Right cardiac atrium (tissue), 5 donors: ENCODE measurements at regions not wholly inside any gene's neighbourhood (a gene's known extent, or its start where the extent isn't known, plus 50 kb on each side); places are given as distances from the start of the nearest gene placed in this dataset.
"Not testable (repeated sequence)": the region's sequence is repeated elsewhere in the genome, so short reads cannot be mapped to it uniquely, and the experiment has no call there.

Source experiments
- ATAC-seq, 2 donors: fragments of 200-7000 bp; cut with Tn5 transposase; one replicate each; pipeline versions ENCODE4 v1.8.0 to v1.9.1; 2020; ENCODE audit warnings: moderate library complexity in 2 of 2, mild to moderate bottlenecking in 1 of 2
- DNase-seq, 3 donors: peaks; one replicate each; pipeline ENCODE4 v3.0.0-alpha.2; 2020
- H3K27ac ChIP-seq: one replicate; pipeline ENCODE4 v1.5.1; 2013; ENCODE audit warnings: mild to moderate bottlenecking, low read length, control low read depth, moderate library complexity
- H3K27me3 ChIP-seq: one replicate; pipeline ENCODE4 v1.6.1; 2013; ENCODE audit not compliant: control insufficient read depth, insufficient read depth
- H3K4me1 ChIP-seq: one replicate; pipeline ENCODE4 v1.6.1; 2013; ENCODE audit warnings: low read length; ENCODE audit not compliant: control insufficient read depth, insufficient read depth
- H3K4me3 ChIP-seq: one replicate; pipeline ENCODE4 v1.5.1; 2013; ENCODE audit warnings: low read length, control low read depth
- H3K9me3 ChIP-seq: one replicate; pipeline ENCODE4 v1.6.1; 2013; ENCODE audit warnings: low read length; ENCODE audit not compliant: control insufficient read depth
- WGBS: extraction: QIAGEN DNeasy Blood & Tissue Kit; methylation state at CpG from one replicate; pipeline ENCODE4 v1.1.7; 2013; 5-methylcytosine and 5-hydroxymethylcytosine counted together
- intact Hi-C, 4 donors: fragments of 100-400 bp; cut with DNase I; formaldehyde crosslinking; loops; one replicate each; pipeline versions ENCODE4 v1.11.0 to v1.14.0; 2022 to 2023
- donor health status: healthy with polysubstance abuse.
- donor health status: DM: no; HTN: yes; CAD: no.
- donor health status: DM: no; HTN: no; CAD: no.
- donor health status: DM: no; HTN: yes; CAD: no; lungs with severe emphysema.
- donor health status: DM: yes; HTN: yes; CAD: no.

- Histone ChIP-seq H3K27ac (no peak overlapping the region), H3K4me1 (peaks cover 1% of the 10 kb centered on the region), H3K4me3 (no peak overlapping the region), H3K27me3 (no peaks in the 10 kb centered on the region), H3K9me3 (no peaks in the 10 kb centered on the region)
- no peak for DNase-seq
- intact Hi-C loops, result no loop called here
- no peak for ATAC-seq
Measured at GRCh38 chr18:30451981-30452380, 590.6 kb downstream of the DSC3 start.

- H3K4me1 ChIP-seq, result peaks cover 1% of the 10 kb centered on the region
- H3K4me3 ChIP-seq, result no peak overlapping the region
- intact Hi-C loops, result no loop called here
- ATAC-seq (no peak), DNase-seq (no peak)
- H3K27ac ChIP-seq, result no peak overlapping the region
- H3K9me3 ChIP-seq, result no peaks in the 10 kb centered on the region
- no peaks in the 10 kb centered on the region for H3K27me3 ChIP-seq
- WGBS, result 81% methylated on average over 2 of the region's 2 CpGs
Measured at GRCh38 chr18:30450927-30451326, 591.6 kb downstream of the DSC3 start.

- Histone ChIP-seq H3K4me3 (no peak overlapping the region), H3K9me3 (no peaks in the 10 kb centered on the region), H3K4me1 (peaks cover 1% of the 10 kb centered on the region), H3K27ac (no peak overlapping the region), H3K27me3 (no peaks in the 10 kb centered on the region)
- intact Hi-C loops, result no loop called here
- DNase-seq (no peak), ATAC-seq (no peak)
- WGBS, result 67% methylated on average over 6 of the region's 6 CpGs
Measured at GRCh38 chr18:30446605-30447004, 595.9 kb downstream of the DSC3 start.

GRCh38 chr18:30444544-30444943 lies 598.0 kb downstream of the DSC3 start:
- intact Hi-C loops, result no loop called here
- Histone ChIP-seq H3K27me3 (no peaks in the 10 kb centered on the region), H3K27ac (no peak overlapping the region), H3K9me3 (no peaks in the 10 kb centered on the region), H3K4me3 (no peak overlapping the region), H3K4me1 (peaks cover 1% of the 10 kb centered on the region)
- 61% methylated on average over 2 of the region's 2 CpGs for WGBS
- no peak for DNase-seq
- ATAC-seq, result no peak

GRCh38 chr18:30440351-30440750 lies 602.2 kb downstream of the DSC3 start:
- DNase-seq (no peak), ATAC-seq (no peak)
- WGBS, result 45% methylated on average over 2 of the region's 2 CpGs

GRCh38 chr18:30439174-30439573 lies 603.4 kb downstream of the DSC3 start:
- intact Hi-C loops, result no loop called here
- 59% methylated on average over 2 of the region's 2 CpGs for WGBS
- no peaks in the 10 kb centered on the region for H3K4me1 ChIP-seq
- no peak overlapping the region for H3K27ac ChIP-seq
- ATAC-seq, result no peak
- no peak for DNase-seq
- no peaks in the 10 kb centered on the region for H3K27me3 ChIP-seq
- no peak overlapping the region for H3K4me3 ChIP-seq
- H3K9me3 ChIP-seq, result no peaks in the 10 kb centered on the region

More at GRCh38 chr18:30440351-30440750, 602.2 kb downstream of the DSC3 start:
- H3K27me3 ChIP-seq, result no peaks in the 10 kb centered on the region
- no peak overlapping the region for H3K4me3 ChIP-seq
- intact Hi-C loops, result no loop called here
- no peak overlapping the region for H3K27ac ChIP-seq
- no peaks in the 10 kb centered on the region for H3K4me1 ChIP-seq
- H3K9me3 ChIP-seq, result no peaks in the 10 kb centered on the region

GRCh38 chr18:30432349-30432748 lies 610.2 kb downstream of the DSC3 start:
- Histone ChIP-seq H3K4me3 (no peak overlapping the region), H3K27me3 (no peaks in the 10 kb centered on the region), H3K9me3 (no peaks in the 10 kb centered on the region), H3K27ac (no peak overlapping the region), H3K4me1 (no peaks in the 10 kb centered on the region)
- intact Hi-C loops, result no loop called here
- DNase-seq, result no peak
- WGBS, result 22% methylated on average over 2 of the region's 2 CpGs
- no peak for ATAC-seq

GRCh38 chr18:30419399-30419798 lies 623.1 kb downstream of the DSC3 start:
- 94% methylated on average over 11 of the region's 11 CpGs for WGBS
- H3K4me1 ChIP-seq, intact Hi-C loops: not testable (repeated sequence)

GRCh38 chr18:30415903-30416302 lies 626.6 kb downstream of the DSC3 start:
- H3K27ac ChIP-seq, result no peak overlapping the region
- no peaks in the 10 kb centered on the region for H3K9me3 ChIP-seq
- 57% methylated on average over 2 of the region's 2 CpGs for WGBS
- intact Hi-C loops, result no loop called here
- no peak overlapping the region for H3K4me3 ChIP-seq
- H3K27me3 ChIP-seq, result no peaks in the 10 kb centered on the region
- no peak for DNase-seq
- no peak for ATAC-seq
- H3K4me1 ChIP-seq, result no peaks in the 10 kb centered on the region

More at GRCh38 chr18:30419399-30419798, 623.1 kb downstream of the DSC3 start:
- not testable (repeated sequence) for ATAC-seq, DNase-seq, H3K9me3 ChIP-seq, H3K27ac ChIP-seq, H3K27me3 ChIP-seq, H3K4me3 ChIP-seq

GRCh38 chr18:30409120-30409519 lies 633.4 kb downstream of the DSC3 start:
- ATAC-seq (no peak), DNase-seq (no peak)
- Histone ChIP-seq H3K4me3 (no peak overlapping the region), H3K9me3 (no peaks in the 10 kb centered on the region), H3K27ac (no peak overlapping the region), H3K4me1 (no peaks in the 10 kb centered on the region), H3K27me3 (no peaks in the 10 kb centered on the region)
- intact Hi-C loops, result no loop called here
- 79% methylated on average over 3 of the region's 3 CpGs for WGBS

GRCh38 chr18:30406728-30407127 lies 635.8 kb downstream of the DSC3 start:
- H3K4me3 ChIP-seq, result no peak overlapping the region
- WGBS, result 55% methylated on average over 3 of the region's 3 CpGs
- no peaks in the 10 kb centered on the region for H3K4me1 ChIP-seq
- no peak for ATAC-seq
- no peaks in the 10 kb centered on the region for H3K27me3 ChIP-seq
- intact Hi-C loops, result no loop called here
- H3K27ac ChIP-seq, result no peak overlapping the region
- no peak for DNase-seq
- H3K9me3 ChIP-seq, result no peaks in the 10 kb centered on the region

- intact Hi-C loops, result no loop called here
- Histone ChIP-seq H3K4me3 (no peak overlapping the region), H3K4me1 (no peaks in the 10 kb centered on the region), H3K27ac (no peak overlapping the region), H3K9me3 (no peaks in the 10 kb centered on the region), H3K27me3 (no peaks in the 10 kb centered on the region)
- ATAC-seq (no peak), DNase-seq (no peak)
- WGBS, result 58% methylated on average over 1 of the region's 1 CpG
Measured at GRCh38 chr18:30405038-30405437, 637.5 kb downstream of the DSC3 start.
